GM18517 (cell line): ENCODE measurements at regions not wholly inside any gene's neighbourhood (a gene's known extent, or its start where the extent isn't known, plus 50 kb on each side); places are given as distances from the start of the nearest gene placed in this dataset.

ENCODE experiments used
- ATAC-seq: cut with Tn5 transposase; IDR thresholded peaks from one replicate; pipeline ENCODE4 v1.9.1; 2021; ENCODE audit warnings: mild to moderate bottlenecking, moderate library complexity; ENCODE audit not compliant: unreplicated experiment

DNA sequence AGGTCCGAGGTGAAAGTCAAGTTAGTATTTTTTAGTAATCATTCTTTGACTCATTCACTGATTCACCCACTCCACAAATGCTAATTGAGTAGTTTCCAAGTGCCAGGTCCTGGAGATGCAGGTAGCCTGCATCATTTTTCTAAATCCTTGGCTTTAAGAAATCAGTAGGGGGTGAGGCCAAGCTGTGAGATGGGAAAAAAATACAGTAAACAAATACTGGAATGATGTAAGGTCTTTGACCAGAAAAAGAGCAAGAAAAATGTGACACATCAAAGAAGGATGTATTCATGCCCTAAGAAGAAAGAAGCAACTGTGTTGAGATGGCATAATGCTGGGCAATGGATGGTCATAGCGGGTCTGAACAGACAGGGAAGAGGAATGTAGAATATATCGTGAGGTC lies 1386.6 kb downstream of the PCDH7 start:
- ATAC-seq = no peak

DNA sequence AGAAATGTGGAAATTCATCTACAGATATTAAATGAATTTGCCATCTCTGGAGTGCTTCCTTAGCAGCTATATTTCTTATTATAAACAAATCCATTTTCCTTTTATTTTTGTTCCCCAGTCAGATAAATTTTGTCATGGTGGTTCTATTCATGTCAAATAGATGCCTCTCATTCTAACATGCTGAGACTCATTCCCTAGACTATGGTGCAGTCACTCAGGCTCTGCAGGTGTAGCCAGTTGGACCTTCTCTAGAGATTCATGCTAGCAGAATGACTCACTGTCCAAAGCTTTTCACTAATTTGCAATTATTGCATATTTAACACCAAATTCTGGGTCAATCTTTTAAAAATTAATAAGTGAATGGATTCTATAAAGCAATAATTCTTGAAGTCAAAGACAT lies 1392.7 kb downstream of the PCDH7 start:
- ATAC-seq = no peak

DNA sequence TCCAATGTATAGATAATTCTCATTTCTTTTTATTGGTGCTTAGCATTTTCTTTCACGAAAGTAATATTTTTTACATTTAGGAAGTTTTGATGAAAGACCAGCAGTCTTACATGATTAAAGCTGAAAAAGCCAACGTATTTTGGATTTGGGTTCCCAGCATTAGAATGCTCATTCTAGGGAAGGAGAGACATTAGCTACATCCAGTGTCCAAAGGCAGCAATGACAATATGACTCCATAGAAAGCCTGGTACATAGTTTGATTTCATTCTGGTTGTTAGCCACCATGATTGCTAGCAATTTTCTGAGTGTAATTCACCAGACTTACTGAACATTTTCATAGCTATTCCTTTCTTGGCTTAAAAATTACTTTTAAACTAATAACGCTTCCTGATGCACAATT lies 1397.5 kb downstream of the PCDH7 start:
- no peak for ATAC-seq

DNA sequence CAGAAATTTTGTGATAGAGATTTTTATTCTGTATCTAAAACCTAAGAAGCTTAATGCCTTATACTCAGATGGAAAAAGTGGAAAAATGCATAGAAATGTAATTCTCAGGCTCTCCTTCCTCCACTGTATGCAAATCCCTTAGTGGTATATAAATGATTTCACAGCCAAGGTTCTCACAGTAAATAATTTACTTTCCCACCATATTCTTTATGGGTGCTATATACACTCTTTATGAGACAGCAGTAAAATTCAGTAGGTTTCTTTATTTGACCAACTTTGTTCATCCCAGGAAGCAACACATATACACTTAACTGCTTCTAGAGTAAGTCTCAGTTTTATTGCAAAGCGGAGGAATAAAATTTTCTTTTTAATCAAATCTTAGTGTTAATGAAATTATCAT lies 1399.7 kb downstream of the PCDH7 start:
- ATAC-seq = no peak

DNA sequence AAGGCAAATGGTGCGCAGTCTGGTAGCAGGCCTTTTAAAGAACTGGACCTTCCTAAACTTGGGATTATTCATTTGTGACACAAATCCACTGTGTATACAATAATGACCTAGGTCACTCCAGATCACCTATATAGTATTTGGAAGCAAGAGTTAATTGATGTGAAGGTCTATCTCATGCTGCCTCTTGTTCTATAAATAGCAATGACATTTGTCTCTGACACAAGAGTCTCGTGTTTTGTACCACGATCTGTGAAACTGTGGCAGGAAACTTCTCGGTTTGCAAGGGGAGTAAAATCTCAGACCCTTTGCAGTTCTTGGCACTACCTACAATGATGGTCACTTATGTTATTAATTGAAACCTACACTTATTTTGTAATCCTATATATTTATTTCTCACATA lies 1408.4 kb downstream of the PCDH7 start:
- ATAC-seq = no peak

DNA sequence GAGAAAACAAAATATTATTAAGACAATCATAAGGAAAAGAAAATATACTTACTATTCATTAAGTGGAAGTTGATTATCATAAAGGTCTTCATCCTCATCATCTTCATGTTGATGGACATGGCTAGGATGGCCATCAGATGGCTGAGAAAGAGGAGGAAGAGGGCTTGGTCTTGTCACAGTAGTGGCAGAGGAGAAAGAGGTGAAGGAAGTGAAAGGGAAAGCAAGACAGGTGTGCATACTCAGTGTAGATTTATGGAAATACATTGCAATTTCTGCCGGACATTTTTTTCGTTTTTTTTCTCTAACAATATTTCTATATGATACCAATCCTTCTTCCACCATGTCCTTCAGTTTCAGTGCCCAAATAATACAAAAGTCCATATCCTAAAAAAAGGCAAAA lies 1409.8 kb downstream of the PCDH7 start:
- no peak for ATAC-seq

DNA sequence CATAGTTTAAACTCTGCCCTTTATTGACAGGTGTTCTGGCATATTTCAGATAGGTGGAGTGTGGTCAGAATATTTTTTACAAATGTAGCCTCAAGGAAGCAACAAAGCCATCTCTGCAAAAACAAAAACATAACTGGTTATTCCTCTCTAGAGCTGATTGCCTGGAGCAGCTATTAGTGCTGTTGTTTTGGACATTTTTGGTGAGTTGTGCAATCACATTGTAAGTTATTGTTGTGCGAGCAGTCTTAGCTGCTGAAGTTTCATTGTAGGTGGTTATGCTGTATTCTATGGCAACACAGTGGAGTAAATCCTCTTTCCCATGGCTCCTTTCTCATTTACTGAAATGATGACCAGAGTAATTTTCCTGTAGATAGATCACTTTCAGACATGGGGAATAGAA lies 1413.0 kb downstream of the PCDH7 start:
- ATAC-seq = no peak

DNA sequence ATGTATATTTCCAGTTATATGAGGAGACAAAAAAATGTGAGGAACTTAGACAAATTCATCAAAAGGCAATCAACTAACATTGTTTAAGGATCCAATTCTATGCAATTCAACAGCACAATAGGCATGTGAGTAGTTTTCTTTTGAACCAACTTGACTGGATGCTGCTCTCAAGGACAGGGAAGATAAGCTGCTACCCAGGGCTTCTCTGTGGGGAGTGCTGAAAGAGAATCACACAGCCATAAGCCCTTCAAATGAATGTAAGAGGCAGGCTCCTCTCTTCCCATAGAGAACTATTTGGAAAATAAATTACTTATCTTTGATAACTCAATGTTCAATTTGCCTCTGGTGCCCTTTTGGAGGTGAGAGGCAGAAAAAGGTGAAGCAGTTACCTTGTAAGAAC lies 1413.6 kb downstream of the PCDH7 start:
- ATAC-seq = no peak

DNA sequence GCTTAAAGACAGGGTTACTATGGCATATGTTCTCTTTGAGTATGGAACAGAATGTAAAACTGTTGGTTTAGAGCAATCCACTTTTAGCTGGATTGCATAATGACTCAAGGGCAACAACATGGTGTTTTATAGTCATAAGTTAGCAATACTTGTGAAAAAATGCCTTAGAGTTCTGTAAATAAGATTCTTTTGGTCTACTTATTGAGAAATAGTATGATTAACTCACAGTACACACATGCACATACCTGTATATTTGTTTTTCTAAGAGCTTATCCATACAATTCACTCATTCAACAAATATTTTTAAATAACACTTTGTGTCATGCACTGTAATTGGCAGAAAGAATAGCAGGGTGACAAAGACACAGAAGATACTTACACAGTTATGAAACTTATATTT lies 1415.5 kb downstream of the PCDH7 start:
- ATAC-seq = no peak

DNA sequence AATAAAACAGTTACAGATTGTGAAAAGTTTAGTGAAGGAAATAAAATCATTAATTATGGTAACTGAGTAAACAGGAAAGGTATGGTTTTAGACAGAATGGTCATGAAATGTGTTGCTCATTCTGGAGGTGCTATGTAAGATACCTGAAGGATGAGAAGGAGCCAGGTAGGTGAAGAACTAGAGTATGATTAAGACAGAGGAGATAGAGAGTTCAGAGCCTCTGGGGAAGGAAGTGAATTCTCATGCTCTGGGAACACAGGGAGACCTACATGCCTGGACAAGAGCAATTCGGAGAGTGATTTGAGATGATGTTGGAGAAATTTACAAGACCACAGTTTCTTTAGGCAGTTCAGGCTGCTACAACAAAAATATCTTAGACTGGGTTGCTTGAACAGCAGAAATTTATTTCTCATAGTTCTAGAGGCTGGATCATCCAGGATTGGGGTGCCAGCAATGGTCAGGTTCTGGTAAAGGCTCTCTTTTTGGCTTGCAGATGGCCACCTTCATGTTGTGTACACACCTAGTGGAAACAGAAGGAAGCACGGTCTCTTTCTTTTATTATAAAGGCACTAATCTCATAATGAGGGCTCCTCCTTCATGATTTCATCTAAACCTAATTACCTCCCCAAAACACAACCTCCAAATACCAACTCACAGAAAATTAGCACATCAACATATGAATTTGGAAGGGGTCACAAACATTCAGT lies 1416.1 kb downstream of the PCDH7 start:
- ATAC-seq = no peak

DNA sequence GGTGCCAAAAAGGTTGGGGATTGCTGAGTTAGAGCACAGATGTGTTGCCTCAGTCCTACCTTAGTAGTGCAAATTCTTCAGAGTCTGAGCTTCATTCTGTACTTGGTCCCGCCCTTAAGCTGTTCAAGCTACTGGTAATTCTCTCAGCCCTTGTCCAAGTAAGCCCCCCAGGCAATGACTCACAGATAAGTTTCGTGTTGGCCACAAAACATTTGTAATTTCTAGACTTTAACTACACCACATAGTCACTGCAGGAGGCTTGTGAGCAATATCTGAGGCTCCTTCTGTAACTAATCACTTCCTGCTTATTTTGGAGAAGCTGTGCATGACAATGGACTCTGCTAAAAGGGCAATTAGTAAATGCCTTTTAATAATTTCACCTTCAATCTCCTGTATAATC lies 1420.5 kb downstream of the PCDH7 start:
- ATAC-seq = no peak

DNA sequence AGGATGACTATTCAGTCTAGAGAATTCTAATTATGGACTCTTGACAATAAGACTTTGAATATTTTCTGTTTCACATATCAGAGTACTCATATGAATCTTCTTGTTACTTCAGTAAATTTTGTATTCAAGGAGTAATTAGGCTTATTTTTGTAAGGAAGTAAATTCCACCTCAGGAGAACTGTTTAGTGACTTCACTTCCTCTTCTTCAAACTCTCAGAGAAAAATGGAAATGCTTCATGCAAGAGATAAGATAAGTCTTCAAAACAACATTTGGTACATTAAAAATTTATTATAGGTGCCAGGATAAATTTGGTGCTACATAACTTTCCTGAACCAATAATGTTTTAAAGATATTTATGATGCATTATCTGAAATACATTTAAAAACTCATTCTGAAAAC lies 1421.9 kb downstream of the PCDH7 start:
- no peak for ATAC-seq

DNA sequence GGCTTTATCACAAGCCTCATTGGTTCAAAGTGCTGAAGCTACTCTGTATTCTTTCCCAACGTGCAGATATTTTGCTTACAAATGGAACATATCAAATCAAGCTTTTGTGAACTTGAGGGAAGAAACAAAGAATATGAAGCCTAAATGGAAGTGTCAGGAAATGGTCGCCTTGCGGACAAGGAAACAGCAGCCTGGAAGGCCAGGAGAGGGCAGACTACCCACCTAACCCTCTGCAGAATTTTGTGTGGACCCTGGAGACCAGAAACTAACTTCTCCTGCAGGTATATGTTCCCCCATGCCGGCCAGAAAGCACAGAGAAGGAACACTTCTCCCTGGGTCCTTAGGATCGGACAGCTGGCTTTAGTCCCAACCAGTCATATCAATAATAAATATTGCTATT lies 1425.8 kb downstream of the PCDH7 start:
- no peak for ATAC-seq

DNA sequence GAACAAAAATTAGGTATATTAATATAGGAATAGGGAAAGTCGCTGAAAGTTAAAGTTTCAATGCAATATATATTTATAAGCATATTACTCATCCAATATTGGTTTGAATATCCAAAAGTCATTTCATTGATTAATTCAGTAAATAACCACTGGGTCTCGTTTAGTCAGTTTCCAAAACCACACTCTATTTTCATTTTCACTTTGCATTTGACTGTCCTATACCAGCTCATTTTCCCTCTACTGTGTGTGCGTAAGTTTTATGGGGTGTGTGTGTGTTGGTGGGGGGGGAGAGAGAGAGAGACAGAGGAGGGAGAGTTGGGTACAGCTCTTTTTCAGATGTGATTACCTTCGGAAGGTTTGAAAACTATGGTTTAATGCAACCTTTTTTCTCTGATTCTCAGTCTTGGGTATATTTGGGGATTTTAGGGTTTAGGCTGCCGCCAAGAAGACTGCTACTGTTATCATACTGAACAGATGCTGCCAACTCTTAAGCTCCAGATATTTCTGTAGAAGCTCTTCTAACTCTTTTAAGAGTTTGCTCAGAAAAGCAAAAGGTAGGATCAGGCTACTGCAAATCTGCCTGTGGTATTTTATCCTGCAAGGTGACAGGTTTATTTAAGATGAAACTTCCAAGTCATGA lies 1427.4 kb downstream of the PCDH7 start:
- no peak for ATAC-seq

DNA sequence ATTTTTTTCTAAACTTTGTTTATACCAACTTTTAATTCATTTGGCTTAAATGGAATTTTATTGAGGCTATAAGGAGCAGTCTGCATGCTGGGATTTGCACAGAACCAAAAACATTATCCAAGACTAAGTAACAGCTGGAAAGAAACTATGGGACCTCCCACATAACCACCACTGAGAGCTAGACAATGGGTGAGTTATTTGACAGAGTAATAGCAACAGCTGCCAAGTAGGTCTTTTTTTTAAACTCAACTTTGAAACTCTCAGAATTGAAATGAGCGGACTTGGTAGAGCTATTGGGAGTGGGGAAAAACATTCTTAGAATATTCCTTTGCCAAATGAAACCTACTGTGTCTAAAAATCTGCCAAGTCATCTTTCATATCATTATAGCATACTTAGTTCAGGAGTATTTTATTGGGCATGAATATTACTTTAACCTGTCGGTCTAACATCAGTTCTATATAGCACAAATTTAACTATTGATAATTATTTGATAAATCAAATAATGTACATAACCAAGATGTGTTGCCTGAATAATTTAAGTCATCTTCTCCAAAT lies 1428.0 kb downstream of the PCDH7 start:
- no peak for ATAC-seq

DNA sequence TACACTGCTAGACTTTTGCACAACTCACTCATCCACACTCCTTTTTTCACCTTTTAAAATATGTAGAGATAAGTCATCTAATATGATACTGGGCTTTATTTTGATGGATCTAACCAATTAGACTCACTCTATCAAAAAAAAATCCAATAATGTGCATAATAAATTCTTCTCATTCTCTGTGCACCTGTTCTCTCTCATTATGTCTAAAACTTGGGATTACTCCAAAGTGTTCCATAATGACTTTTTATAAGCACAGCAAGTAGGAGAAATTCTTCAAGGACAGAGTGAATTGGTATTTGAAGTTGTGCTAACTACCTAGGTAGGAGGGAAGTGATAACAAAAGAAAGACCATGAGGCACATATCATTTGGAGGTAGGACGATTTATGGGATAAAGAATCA lies 1438.8 kb downstream of the PCDH7 start:
- no peak for ATAC-seq

DNA sequence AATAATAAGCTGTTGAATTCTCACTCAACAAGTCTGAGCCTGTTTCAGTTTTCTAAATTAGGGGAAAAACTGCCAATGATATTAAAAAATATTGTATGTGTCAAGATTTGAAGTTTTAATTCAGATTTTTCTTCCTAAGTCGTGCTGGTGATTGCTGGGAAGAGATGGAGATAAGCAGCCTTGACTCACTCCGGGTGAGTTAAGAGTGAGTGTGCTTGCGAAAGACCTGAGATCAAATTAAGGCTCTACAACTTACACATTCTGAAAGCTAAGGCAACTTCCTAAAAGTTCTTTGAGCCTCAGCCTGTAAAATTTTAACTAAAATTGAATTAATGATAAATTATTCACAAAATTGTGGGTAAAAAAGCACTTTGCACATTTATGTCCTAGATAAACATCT lies 1441.2 kb downstream of the PCDH7 start:
- no peak for ATAC-seq

DNA sequence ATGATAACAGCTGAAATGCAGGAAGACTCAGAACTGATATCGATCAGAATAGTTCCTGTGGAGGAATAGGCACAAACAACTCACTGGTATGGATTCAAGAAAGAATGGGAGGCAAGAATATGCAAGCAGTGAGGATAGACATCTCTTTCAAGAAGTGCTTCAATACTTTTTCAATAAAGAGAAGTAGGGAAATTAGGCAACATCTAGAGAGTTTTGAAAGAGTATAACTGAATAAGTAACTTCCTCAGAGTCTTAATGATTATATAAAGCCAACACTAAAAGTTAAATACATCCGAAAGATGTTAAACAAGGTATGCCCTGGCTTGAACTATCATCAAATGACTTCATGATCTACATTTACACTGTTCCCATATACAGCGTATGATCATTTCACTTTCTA lies 1443.0 kb downstream of the PCDH7 start:
- no peak for ATAC-seq

DNA sequence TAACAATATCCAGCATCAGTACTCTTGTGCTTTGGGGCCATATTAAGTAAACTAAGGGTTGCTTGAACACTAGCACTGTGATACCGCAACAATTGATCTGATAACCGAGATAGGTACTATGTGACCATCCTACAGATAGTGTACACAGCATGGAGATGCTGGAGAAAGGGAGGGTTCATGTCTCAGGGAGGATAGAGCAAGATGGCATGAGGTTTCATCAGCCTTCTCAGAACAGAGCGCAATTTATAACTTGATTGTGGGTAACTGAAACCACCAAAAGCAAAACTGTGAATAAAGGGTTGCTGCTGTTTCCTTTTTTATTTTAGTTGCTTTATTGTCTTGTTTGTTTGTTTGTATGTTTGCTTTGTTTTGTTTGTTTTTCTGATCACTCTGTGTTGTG lies 1449.7 kb downstream of the PCDH7 start:
- no peak for ATAC-seq

DNA sequence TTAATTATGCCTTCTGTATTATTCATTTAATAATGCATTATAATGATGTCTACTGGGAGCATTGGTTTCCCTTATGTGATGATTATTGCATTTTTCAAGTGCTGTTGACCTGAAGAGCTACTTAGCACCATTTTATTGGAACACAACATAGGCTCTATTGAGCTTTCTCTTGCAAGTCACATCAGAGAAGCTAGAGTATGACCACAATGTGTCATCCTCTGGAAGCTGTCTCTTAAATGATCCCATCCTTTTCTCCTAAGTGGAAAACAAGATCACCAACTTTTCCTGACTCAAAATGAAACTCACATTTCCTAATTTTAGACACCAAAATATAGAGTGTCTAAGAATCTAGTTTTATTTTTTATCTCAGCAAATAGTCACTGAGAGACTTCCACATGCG lies 1451.9 kb downstream of the PCDH7 start:
- no peak for ATAC-seq

DNA sequence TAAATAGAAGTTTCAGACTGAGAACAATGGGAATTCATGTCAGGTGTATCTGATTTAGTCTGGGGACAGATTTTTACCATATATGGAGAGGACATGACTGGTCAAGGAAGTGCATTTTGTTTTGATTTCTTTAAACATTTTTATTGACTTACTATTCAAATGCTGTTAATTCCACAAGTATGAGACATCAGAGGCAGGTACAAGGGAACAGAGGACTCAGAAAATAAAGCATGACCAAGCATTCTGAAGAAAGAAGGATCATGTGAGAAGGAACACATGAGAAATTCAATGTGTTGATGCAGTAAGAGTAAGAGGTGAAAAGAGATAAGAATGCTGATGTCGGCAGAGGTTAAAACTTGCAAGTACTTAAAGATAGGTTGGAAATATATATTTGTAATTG lies 1452.6 kb downstream of the PCDH7 start:
- no peak for ATAC-seq

DNA sequence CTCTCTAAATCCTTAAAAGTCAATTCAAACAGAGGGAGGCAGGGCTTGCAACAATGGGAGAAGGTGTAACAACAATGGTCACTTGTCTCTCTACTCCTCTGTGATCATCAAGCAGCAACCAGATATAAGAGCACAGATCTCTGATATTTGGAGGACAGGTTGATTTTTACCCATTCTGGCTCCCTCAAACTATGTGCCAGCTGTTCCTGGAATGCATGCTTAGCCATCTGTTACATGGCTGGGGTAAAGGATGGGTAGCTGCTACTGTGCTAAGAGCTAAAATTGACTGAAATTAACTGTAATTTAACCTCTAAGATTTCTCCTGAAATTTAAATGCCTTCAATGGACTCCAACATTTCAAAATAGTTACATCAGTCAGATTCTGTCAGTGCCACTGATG lies 1459.9 kb downstream of the PCDH7 start:
- no peak for ATAC-seq

DNA sequence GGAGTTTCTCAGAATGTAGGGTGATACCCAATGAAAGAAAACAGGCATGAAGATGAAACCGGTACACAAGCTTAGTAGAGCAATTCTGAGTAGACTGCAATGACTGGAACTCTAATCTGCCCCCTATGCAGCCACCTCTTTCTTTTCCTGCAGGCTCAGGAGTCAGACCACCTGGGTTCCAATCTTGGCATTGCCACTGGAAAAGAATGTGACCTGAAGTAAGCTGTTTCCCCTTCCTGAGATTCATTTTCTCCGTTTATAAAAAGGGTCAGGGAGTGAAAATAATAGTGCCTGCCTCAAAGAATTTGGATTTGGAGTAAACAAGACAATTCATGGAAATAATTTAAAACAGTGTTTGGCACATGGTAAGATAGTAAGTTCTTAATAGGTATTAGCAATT lies 1464.0 kb downstream of the PCDH7 start:
- no peak for ATAC-seq
